SU-DHL-6 (cell line): ENCODE measurements at regions not wholly inside any gene's neighbourhood (a gene's known extent, or its start where the extent isn't known, plus 50 kb on each side); places are given as distances from the start of the nearest gene placed in this dataset.

ENCODE experiments used
- H2AFZ ChIP-seq: fragments of 200-600 bp; sonication (generic); 2 replicates; pipeline ENCODE4 v1.6.1; 2014; ENCODE audit warnings: low read depth, mild to moderate bottlenecking, moderate library complexity, mixed read lengths, antibody characterized with exemption, low read length; ENCODE audit not compliant: severe bottlenecking
- H3F3A ChIP-seq: fragments of 200-600 bp; shearing (Covaris generic); 2 replicates; pipeline ENCODE4 v1.6.0; 2016; ENCODE audit warnings: antibody characterized with exemption, mild to moderate bottlenecking; ENCODE audit not compliant: insufficient read depth
- H3K27ac ChIP-seq: fragments of 200-600 bp; sonication (generic); 2 replicates; pipeline ENCODE4 v1.5.1; 2016; ENCODE audit warnings: low read depth, mild to moderate bottlenecking, low read length, moderate library complexity, mixed read lengths
- H3K27me3 ChIP-seq: fragments of 200-600 bp; sonication (generic), shearing (Covaris generic); 2 replicates; pipeline ENCODE4 v1.6.0; 2014; ENCODE audit warnings: mild to moderate bottlenecking, low read length
- H3K36me3 ChIP-seq: fragments of 200-600 bp; sonication (generic); 2 replicates; pipeline ENCODE4 v1.6.1; 2014; ENCODE audit warnings: mild to moderate bottlenecking, low read length, mixed read lengths
- H3K4me2 ChIP-seq: fragments of 300-600, 200-600 bp; shearing (Covaris generic), sonication (generic); 2 replicates; pipeline ENCODE4 v1.6.0; 2014; ENCODE audit warnings: low read length, low read depth, mild to moderate bottlenecking; ENCODE audit not compliant: poor library complexity, severe bottlenecking
- H3K4me3 ChIP-seq: fragments of 200-600 bp; sonication (generic); 2 replicates; pipeline ENCODE4 v1.5.1; 2014; ENCODE audit warnings: antibody characterized with exemption, low read length, mild to moderate bottlenecking, mixed read lengths; ENCODE audit not compliant: insufficient read depth, poor library complexity, severe bottlenecking
- H3K79me2 ChIP-seq: fragments of 200-600 bp; sonication (generic); 2 replicates; pipeline ENCODE4 v1.6.1; 2014; ENCODE audit warnings: mild to moderate bottlenecking, low read length, moderate library complexity; ENCODE audit not compliant: insufficient read depth
- H3K9ac ChIP-seq: fragments of 200-600 bp; sonication (generic); 2 replicates; pipeline ENCODE4 v1.7.0; 2014; ENCODE audit warnings: mild to moderate bottlenecking, low read length
- H3K9me2 ChIP-seq: fragments of 200-600 bp; sonication (generic); replicated peaks from 2 replicates; pipeline ENCODE4 v1.6.1; 2014; ENCODE audit warnings: low read length; ENCODE audit not compliant: insufficient read depth
- H3K9me3 ChIP-seq: fragments of 200-600 bp; sonication (generic); 2 replicates; pipeline ENCODE4 v1.6.1; 2014; ENCODE audit warnings: low read length, mixed read lengths; ENCODE audit not compliant: insufficient read depth
- H4K20me1 ChIP-seq: fragments of 200-600 bp; sonication (generic); 2 replicates; pipeline ENCODE4 v1.6.1; 2014; ENCODE audit warnings: low read depth, mild to moderate bottlenecking, antibody characterized with exemption, low read length, moderate library complexity, mixed read lengths
- CTCF ChIP-seq: fragments of 200-600 bp; sonication (generic); IDR thresholded peaks from one replicate; pipeline ENCODE4 v1.5.1; 2017; ENCODE audit warnings: antibody characterized with exemption, mild to moderate bottlenecking, low read length, moderate library complexity; ENCODE audit not compliant: insufficient read depth, poor library complexity, severe bottlenecking
- EZH2phosphoT487 ChIP-seq: fragments of 200-600 bp; sonication (generic), shearing (Covaris generic); conservative IDR thresholded peaks from 2 replicates; pipeline ENCODE4 v1.6.1; 2018; ENCODE audit warnings: mild to moderate bottlenecking, antibody characterized with exemption, low read length, moderate library complexity, mixed read lengths

- Histone ChIP-seq H3K79me2 (no peaks in the 10 kb centered on the region), H3K27ac (no peak overlapping the region), H3K27me3 (no peaks in the 10 kb centered on the region), H3K9me3 (no peaks in the 10 kb centered on the region), H3K9ac (no peak overlapping the region), H4K20me1 (no peaks in the 10 kb centered on the region), H3K4me3 (no peak overlapping the region), H3K36me3 (no peaks in the 10 kb centered on the region), H3K4me2 (no peak overlapping the region), H3F3A (no peaks in the 10 kb centered on the region), H2AFZ (no peak overlapping the region), H3K9me2 (no peaks in the 10 kb centered on the region)
- no peak for TF ChIP-seq EZH2phosphoT487
- TF ChIP-seq CTCF = no peak
Measured at GRCh38 chr6:15876406-15876805, 213.6 kb upstream of the DTNBP1 start.

GRCh38 chr6:15875797-15876196, 213.0 kb upstream of the DTNBP1 start:
- H3K9ac ChIP-seq = no peak overlapping the region
- no peak overlapping the region for H3K27ac ChIP-seq

GRCh38 chr6:15874821-15875220, 212.0 kb upstream of the DTNBP1 start:
- Histone ChIP-seq H3K4me2 (no peak overlapping the region), H3K27me3 (no peaks in the 10 kb centered on the region), H2AFZ (no peak overlapping the region), H3K9me2 (no peaks in the 10 kb centered on the region), H3K4me3 (no peak overlapping the region), H3K9ac (no peak overlapping the region), H3K79me2 (no peaks in the 10 kb centered on the region), H3K27ac (no peak overlapping the region), H4K20me1 (no peaks in the 10 kb centered on the region), H3F3A (no peaks in the 10 kb centered on the region), H3K36me3 (no peaks in the 10 kb centered on the region), H3K9me3 (no peaks in the 10 kb centered on the region)
- TF ChIP-seq CTCF (no peak), EZH2phosphoT487 (no peak)

More at GRCh38 chr6:15875797-15876196, 213.0 kb upstream of the DTNBP1 start:
- no peaks in the 10 kb centered on the region for H3K27me3 ChIP-seq
- H3F3A ChIP-seq = no peaks in the 10 kb centered on the region
- no peak for TF ChIP-seq EZH2phosphoT487
- no peak for TF ChIP-seq CTCF
- no peak overlapping the region for H2AFZ ChIP-seq
- H3K79me2 ChIP-seq = no peaks in the 10 kb centered on the region
- H4K20me1 ChIP-seq = no peaks in the 10 kb centered on the region
- no peaks in the 10 kb centered on the region for H3K36me3 ChIP-seq
- H3K4me2 ChIP-seq = no peak overlapping the region
- H3K9me2 ChIP-seq = no peaks in the 10 kb centered on the region
- no peak overlapping the region for H3K4me3 ChIP-seq
- no peaks in the 10 kb centered on the region for H3K9me3 ChIP-seq
